ENCODE measurements at regions not wholly inside any gene's neighbourhood (a gene's known extent, or its start where the extent isn't known, plus 50 kb on each side); places are given as distances from the start of the nearest gene placed in this dataset.

DNA sequence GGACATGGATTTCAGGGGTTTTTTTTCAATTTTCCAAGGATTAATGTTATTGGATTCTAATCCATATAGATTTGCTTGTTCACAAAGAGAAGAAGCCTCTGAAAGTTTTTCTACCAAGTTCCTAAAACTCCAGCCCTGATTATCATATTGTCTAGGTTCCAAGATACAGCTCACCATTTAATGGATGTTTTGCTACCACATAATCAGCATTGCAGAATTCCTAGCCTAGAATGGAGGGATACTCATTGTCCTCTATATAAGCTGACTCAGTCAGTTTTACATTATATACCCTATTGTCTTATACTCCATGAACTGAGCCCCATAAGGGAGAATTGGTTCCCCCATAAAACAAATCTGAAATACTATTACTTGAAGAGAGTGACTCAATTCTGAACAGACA, 664.7 kb upstream of the FAM241A start:
- H3K4me1 ChIP-seq (replicated peaks in 1 of 4; ENCODE audit: control insufficient read depth in 3 of 4, insufficient read depth in 4 of 4, low read length in 3 of 4), result no peaks in the 10 kb centered on the region
- H2BK12ac ChIP-seq (ENCODE audit: low read depth, low read length), result no peak overlapping the region
- DNase-seq (ENCODE audit: low read depth in 1 of 2, low spot score in 2 of 2), result no peak
- H2BK120ac ChIP-seq (replicated peaks; ENCODE audit: low read depth, low read length), result no peak overlapping the region
- no peak overlapping the region for H3K14ac ChIP-seq (ENCODE audit: insufficient read length)
- H3K9me3 ChIP-seq (ENCODE audit: insufficient read depth in 2 of 2, low read depth in 1 of 2, low read length in 1 of 2), result no peaks in the 10 kb centered on the region
- no peak overlapping the region for H2AK5ac ChIP-seq (ENCODE audit: low read depth, low read length)
- no peak overlapping the region for H3K4me3 ChIP-seq (ENCODE audit: extremely low read depth in 1 of 4, insufficient read depth in 2 of 4, low read depth in 3 of 4, low read length in 4 of 4)
- no peaks in the 10 kb centered on the region for H3K79me1 ChIP-seq (ENCODE audit: low read depth, low read length)
- no peak overlapping the region for H3K23ac ChIP-seq (ENCODE audit: insufficient read length)
- no peak for FAIRE-seq
- H3K27ac ChIP-seq (ENCODE audit: low read depth, low read length), result no peak overlapping the region
- H4K5ac ChIP-seq (ENCODE audit: insufficient read length, low read depth, low read length), result no peak overlapping the region
- H3K4ac ChIP-seq (replicated peaks; ENCODE audit: insufficient read length, low read depth, low read length), result no peak overlapping the region
- ChIA-PET POLR2A (ENCODE audit: partially characterized antibody) (no interaction called here), CTCF (ENCODE audit: partially characterized antibody) (no interaction called here)
- H2BK20ac ChIP-seq (ENCODE audit: low read length), result no peak overlapping the region
- no peak overlapping the region for H2BK15ac ChIP-seq (ENCODE audit: low read length)
- H4K8ac ChIP-seq (ENCODE audit: extremely low read depth, insufficient read depth, low read length), result no peak overlapping the region
- H3K4me2 ChIP-seq (ENCODE audit: insufficient read depth in 1 of 2, low read depth in 2 of 2, low read length in 2 of 2), result no peak overlapping the region
- no peak overlapping the region for H3K9ac ChIP-seq (replicated peaks in 1 of 4; ENCODE audit: extremely low read depth in 1 of 4, low read depth in 3 of 4, low read length in 3 of 4)
- no peak overlapping the region for H3K56ac ChIP-seq (replicated peaks; ENCODE audit: insufficient read length, low read depth, low read length)
- H3K23me2 ChIP-seq (ENCODE audit: low read depth, low read length), result no peaks in the 10 kb centered on the region
- no peaks in the 10 kb centered on the region for H3K36me3 ChIP-seq (ENCODE audit: control insufficient read depth in 2 of 4, insufficient read depth in 4 of 4, low read length in 3 of 4)
- no peak overlapping the region for H4K91ac ChIP-seq (replicated peaks; ENCODE audit: insufficient read length, low read length)
- H4K20me1 ChIP-seq (replicated peaks in 1 of 2; ENCODE audit: control insufficient read depth in 1 of 2, insufficient read depth in 2 of 2, low read length in 2 of 2), result no peaks in the 10 kb centered on the region
- no peak overlapping the region for H2AFZ ChIP-seq (ENCODE audit: low read length)
- H3K79me2 ChIP-seq (ENCODE audit: control insufficient read depth in 1 of 2, insufficient read depth in 2 of 2, low read length in 2 of 2), result no peaks in the 10 kb centered on the region
- H2BK5ac ChIP-seq (ENCODE audit: low read depth, low read length), result no peak overlapping the region
- peaks cover 0 to 1% (median 0%) of the 10 kb centered on the region in 4 experiments; a peak in 1 of 7 replicates for H3K27me3 ChIP-seq (replicated peaks in 1 of 4; ENCODE audit: control insufficient read depth in 3 of 4, extremely low read depth in 1 of 4, insufficient read depth in 3 of 4, low read length in 3 of 4)
- H3K18ac ChIP-seq (ENCODE audit: extremely low read depth, low read length), result no peak overlapping the region
- no peak for TF ChIP-seq TCF12 (IDR thresholded peaks at IDR 0.05; ENCODE audit: low read depth, low read length)
- no peak for TF ChIP-seq SP4 (IDR thresholded peaks at IDR 0.05; ENCODE audit: low read length)
- no peak for TF ChIP-seq RAD21 (IDR thresholded peaks at IDR 0.05 in 1 of 2, conservative IDR thresholded peaks at IDR 0.05 in 1 of 2; ENCODE audit: low read depth in 2 of 2, low read length in 2 of 2)
- no peak for TF ChIP-seq ATF2 (IDR thresholded peaks at IDR 0.05; ENCODE audit: low read length)
- no peak for TF ChIP-seq KDM1A (IDR thresholded peaks at IDR 0.05; ENCODE audit: borderline replicate concordance, low read length)
- no peak for TF ChIP-seq SIRT6 (IDR thresholded peaks at IDR 0.05; ENCODE audit: low read length)
- no peak for TF ChIP-seq SAP30 (IDR thresholded peaks at IDR 0.05; ENCODE audit: insufficient read depth, insufficient replicate concordance, low read length)
